ENCODE measurements at regions not wholly inside any gene's neighbourhood (a gene's known extent, or its start where the extent isn't known, plus 50 kb on each side); places are given as distances from the start of the nearest gene placed in this dataset.

DNA sequence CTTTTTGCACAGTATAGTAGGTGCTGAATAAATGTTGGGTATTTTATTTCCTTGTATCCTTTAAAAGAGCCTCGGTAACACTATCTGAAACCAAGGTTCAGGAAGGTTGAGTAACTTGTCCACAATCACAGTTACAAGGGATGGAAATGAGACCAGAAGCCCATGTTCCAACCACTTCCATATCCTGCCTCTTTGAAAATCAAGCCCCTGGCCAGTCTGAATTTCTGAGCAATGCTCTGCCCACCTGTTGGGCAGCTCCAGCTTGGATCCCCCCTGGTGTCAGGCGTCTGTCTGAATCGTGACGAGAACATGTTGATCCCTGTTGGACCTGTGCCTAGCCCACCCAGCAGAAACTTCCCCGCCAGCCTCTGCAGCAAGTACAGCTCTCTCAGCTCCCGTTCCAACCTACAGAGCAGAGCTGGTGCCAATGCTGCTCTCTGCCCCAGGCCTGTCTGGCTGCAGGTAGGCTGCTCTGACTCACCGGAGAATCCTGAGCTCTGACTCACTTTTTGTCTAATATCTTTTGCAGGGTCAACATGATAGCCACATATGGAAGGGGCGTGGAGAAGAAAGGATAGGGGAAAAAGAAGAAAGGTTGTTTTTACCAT lies 595.5 kb downstream of the INHBA start:
- no peak overlapping the region for H3K4me3 ChIP-seq (ENCODE audit: low read depth, low read length)
- no peak for DNase-seq (ENCODE audit: low read depth)
- TF ChIP-seq, protein P1, sequence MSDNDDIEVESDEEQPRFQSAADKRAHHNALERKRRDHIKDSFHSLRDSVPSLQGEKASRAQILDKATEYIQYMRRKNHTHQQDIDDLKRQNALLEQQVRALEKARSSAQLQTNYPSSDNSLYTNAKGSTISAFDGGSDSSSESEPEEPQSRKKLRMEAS (IDR thresholded peaks at IDR 0.05; ENCODE audit: low read depth, low read length): no peak
- TF ChIP-seq POLR2A (IDR thresholded peaks at IDR 0.05; ENCODE audit: extremely low read depth, insufficient read length) (no peak), MYC (IDR thresholded peaks at IDR 0.05; ENCODE audit: low read depth, low read length) (no peak)
- TF ChIP-seq, protein P2, sequence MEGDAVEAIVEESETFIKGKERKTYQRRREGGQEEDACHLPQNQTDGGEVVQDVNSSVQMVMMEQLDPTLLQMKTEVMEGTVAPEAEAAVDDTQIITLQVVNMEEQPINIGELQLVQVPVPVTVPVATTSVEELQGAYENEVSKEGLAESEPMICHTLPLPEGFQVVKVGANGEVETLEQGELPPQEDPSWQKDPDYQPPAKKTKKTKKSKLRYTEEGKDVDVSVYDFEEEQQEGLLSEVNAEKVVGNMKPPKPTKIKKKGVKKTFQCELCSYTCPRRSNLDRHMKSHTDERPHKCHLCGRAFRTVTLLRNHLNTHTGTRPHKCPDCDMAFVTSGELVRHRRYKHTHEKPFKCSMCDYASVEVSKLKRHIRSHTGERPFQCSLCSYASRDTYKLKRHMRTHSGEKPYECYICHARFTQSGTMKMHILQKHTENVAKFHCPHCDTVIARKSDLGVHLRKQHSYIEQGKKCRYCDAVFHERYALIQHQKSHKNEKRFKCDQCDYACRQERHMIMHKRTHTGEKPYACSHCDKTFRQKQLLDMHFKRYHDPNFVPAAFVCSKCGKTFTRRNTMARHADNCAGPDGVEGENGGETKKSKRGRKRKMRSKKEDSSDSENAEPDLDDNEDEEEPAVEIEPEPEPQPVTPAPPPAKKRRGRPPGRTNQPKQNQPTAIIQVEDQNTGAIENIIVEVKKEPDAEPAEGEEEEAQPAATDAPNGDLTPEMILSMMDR (IDR thresholded peaks at IDR 0.05; ENCODE audit: low read depth, low read length): no peak

- no peak overlapping the region for H3K4me3 ChIP-seq (ENCODE audit: low read depth, low read length)
- TF ChIP-seq, protein P2 (IDR thresholded peaks at IDR 0.05; ENCODE audit: low read depth, low read length): no peak
- no peak for TF ChIP-seq MYC (IDR thresholded peaks at IDR 0.05; ENCODE audit: low read depth, low read length)
- TF ChIP-seq POLR2A (IDR thresholded peaks at IDR 0.05; ENCODE audit: extremely low read depth, insufficient read length): no peak
- TF ChIP-seq, protein P1 (IDR thresholded peaks at IDR 0.05; ENCODE audit: low read depth, low read length): no peak
- DNase-seq (ENCODE audit: low read depth): no peak
Observed at GRCh38 chr7:41104631-41105030, 598.3 kb downstream of the INHBA start.

DNA sequence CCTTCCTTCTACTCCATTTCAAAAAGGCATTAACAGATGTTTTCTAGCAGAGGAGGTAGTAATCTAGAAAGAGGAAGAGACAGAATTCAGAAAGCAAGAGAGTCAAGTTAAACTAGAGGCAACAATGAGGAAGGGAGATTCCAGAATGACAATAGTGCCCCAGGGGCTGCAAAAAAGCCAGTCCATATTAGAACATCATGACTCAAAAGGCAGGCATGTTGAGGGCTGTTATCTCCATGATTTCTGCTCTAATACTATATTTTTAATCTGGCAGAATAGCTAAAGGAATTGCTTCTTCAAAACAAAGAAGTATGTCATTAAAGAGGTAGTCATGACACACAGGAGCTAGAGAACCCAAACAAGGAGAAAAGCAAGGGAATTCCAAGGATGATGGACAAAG lies 599.6 kb downstream of the INHBA start:
- DNase-seq (ENCODE audit: low read depth): no peak
- TF ChIP-seq, protein P2 (IDR thresholded peaks at IDR 0.05; ENCODE audit: low read depth, low read length): no peak
- no peak for TF ChIP-seq MYC (IDR thresholded peaks at IDR 0.05; ENCODE audit: low read depth, low read length)
- TF ChIP-seq, protein P1 (IDR thresholded peaks at IDR 0.05; ENCODE audit: low read depth, low read length): no peak
- TF ChIP-seq POLR2A (IDR thresholded peaks at IDR 0.05; ENCODE audit: extremely low read depth, insufficient read length): no peak
- H3K4me3 ChIP-seq (ENCODE audit: low read depth, low read length): no peak overlapping the region

GRCh38 chr7:41098846-41099245 lies 604.0 kb downstream of the INHBA start:
- DNase-seq (ENCODE audit: low read depth): no peak
- H3K4me3 ChIP-seq (ENCODE audit: low read depth, low read length): no peak overlapping the region
- TF ChIP-seq POLR2A (IDR thresholded peaks at IDR 0.05; ENCODE audit: extremely low read depth, insufficient read length): no peak
- TF ChIP-seq, protein P2 (IDR thresholded peaks at IDR 0.05; ENCODE audit: low read depth, low read length): no peak

- no peak for DNase-seq (ENCODE audit: low read depth)
- TF ChIP-seq, protein P1 (IDR thresholded peaks at IDR 0.05; ENCODE audit: low read depth, low read length): no peak
- TF ChIP-seq MYC (IDR thresholded peaks at IDR 0.05; ENCODE audit: low read depth, low read length) (no peak), POLR2A (IDR thresholded peaks at IDR 0.05; ENCODE audit: extremely low read depth, insufficient read length) (no peak)
- TF ChIP-seq, protein P2 (IDR thresholded peaks at IDR 0.05; ENCODE audit: low read depth, low read length): no peak
- H3K4me3 ChIP-seq (ENCODE audit: low read depth, low read length): no peak overlapping the region
Observed at GRCh38 chr7:41098402-41098801, 604.5 kb downstream of the INHBA start.

DNA sequence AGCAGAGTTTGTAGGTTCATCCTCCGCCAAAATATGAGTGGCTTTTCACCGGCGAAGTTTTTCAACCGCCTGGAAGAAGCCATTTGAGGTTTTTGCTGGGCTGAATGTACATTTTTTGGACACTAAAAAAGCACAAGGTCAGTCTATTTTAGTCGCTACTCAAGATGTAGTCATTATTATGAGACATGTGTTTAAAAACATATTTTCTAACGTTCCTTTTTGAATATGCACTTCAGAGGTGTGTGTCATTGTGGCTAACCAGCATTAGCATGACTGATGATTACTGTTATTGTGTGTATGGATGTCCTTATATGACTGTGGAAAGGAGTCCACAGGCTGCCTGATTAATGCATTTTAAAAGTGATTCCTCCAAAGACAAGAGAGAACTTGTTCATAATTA lies 605.4 kb downstream of the INHBA start:
- no peak for DNase-seq (ENCODE audit: low read depth)
- H3K4me3 ChIP-seq (ENCODE audit: low read depth, low read length): no peak overlapping the region
- TF ChIP-seq POLR2A (IDR thresholded peaks at IDR 0.05; ENCODE audit: extremely low read depth, insufficient read length) (no peak), MYC (IDR thresholded peaks at IDR 0.05; ENCODE audit: low read depth, low read length) (no peak)
- TF ChIP-seq, protein P1 (IDR thresholded peaks at IDR 0.05; ENCODE audit: low read depth, low read length): no peak
- TF ChIP-seq, protein P2 (IDR thresholded peaks at IDR 0.05; ENCODE audit: low read depth, low read length): no peak
